HUES48 (cell line): ENCODE measurements at regions not wholly inside any gene's neighbourhood (a gene's known extent, or its start where the extent isn't known, plus 50 kb on each side); places are given as distances from the start of the nearest gene placed in this dataset.
"Not testable (repeated sequence)": the region's sequence is repeated elsewhere in the genome, so short reads cannot be mapped to it uniquely, and the experiment has no call there.

Experiments used
- H3K27ac ChIP-seq: one replicate; pipeline ENCODE4 v1.7.0; 2013; ENCODE audit warnings: low read depth, low read length, inconsistent platforms
- H3K27me3 ChIP-seq: 2 replicates; pipeline ENCODE4 v1.6.1; 2013; ENCODE audit warnings: mild to moderate bottlenecking, low read length; ENCODE audit not compliant: control insufficient read depth, insufficient read depth
- H3K36me3 ChIP-seq: 2 replicates; pipeline ENCODE4 v1.6.1; 2013; ENCODE audit warnings: low read length; ENCODE audit not compliant: control insufficient read depth, insufficient read depth
- H3K4me1 ChIP-seq: 2 replicates; pipeline ENCODE4 v1.6.1; 2013; ENCODE audit warnings: mild to moderate bottlenecking, low read length; ENCODE audit not compliant: control insufficient read depth, insufficient read depth
- H3K4me3 ChIP-seq: 2 replicates; pipeline ENCODE4 v1.5.1; 2013; ENCODE audit warnings: mild to moderate bottlenecking, low read depth, low read length
- H3K9ac ChIP-seq: 2 replicates; pipeline ENCODE4 v1.6.1; 2013; ENCODE audit warnings: mild to moderate bottlenecking, low read depth, low read length, moderate library complexity
- H3K9me3 ChIP-seq: 2 replicates; pipeline ENCODE4 v1.6.1; 2013; ENCODE audit warnings: low read length; ENCODE audit not compliant: control insufficient read depth, insufficient read depth

- not testable (repeated sequence) for H3K27me3 ChIP-seq, H3K36me3 ChIP-seq, H3K27ac ChIP-seq, H3K4me1 ChIP-seq, H3K9ac ChIP-seq, H3K4me3 ChIP-seq
- peaks cover 54% of the 10 kb centered on the region for H3K9me3 ChIP-seq
Measured at GRCh38 chrX:66794514-66794913, 155.6 kb upstream of the EDA2R start.

- Histone ChIP-seq H3K27me3 (no peaks in the 10 kb centered on the region), H3K4me1 (no peaks in the 10 kb centered on the region), H3K9me3 (peaks cover 46% of the 10 kb centered on the region), H3K4me3 (no peak overlapping the region), H3K9ac (no peak overlapping the region), H3K36me3 (no peaks in the 10 kb centered on the region), H3K27ac (no peak overlapping the region)
Measured at GRCh38 chrX:66766318-66766717, 127.4 kb upstream of the EDA2R start.

GRCh38 chrX:66760651-66761050, 121.8 kb upstream of the EDA2R start:
- H3K4me3 ChIP-seq: no peak overlapping the region
- H3K27ac ChIP-seq: no peak overlapping the region
- no peaks in the 10 kb centered on the region for H3K4me1 ChIP-seq
- no peaks in the 10 kb centered on the region for H3K27me3 ChIP-seq
- no peak overlapping the region for H3K9ac ChIP-seq
- peaks cover 31% of the 10 kb centered on the region for H3K9me3 ChIP-seq
- no peaks in the 10 kb centered on the region for H3K36me3 ChIP-seq

- H3K4me3 ChIP-seq: no peak overlapping the region
- H3K36me3 ChIP-seq: no peaks in the 10 kb centered on the region
- no peaks in the 10 kb centered on the region for H3K4me1 ChIP-seq
- H3K9me3 ChIP-seq: peaks cover 50% of the 10 kb centered on the region
- H3K9ac ChIP-seq: no peak overlapping the region
- H3K27ac ChIP-seq: no peak overlapping the region
- no peaks in the 10 kb centered on the region for H3K27me3 ChIP-seq
Measured at GRCh38 chrX:66756717-66757116, 117.8 kb upstream of the EDA2R start.

GRCh38 chrX:66751136-66751782, 112.4 kb upstream of the EDA2R start:
- Histone ChIP-seq H3K9me3 (peaks cover 52% of the 10 kb centered on the region), H3K27me3 (no peaks in the 10 kb centered on the region), H3K27ac (no peak overlapping the region), H3K4me3 (no peak overlapping the region), H3K36me3 (no peaks in the 10 kb centered on the region), H3K4me1 (no peaks in the 10 kb centered on the region), H3K9ac (no peak overlapping the region)

GRCh38 chrX:66744519-66744918, 105.6 kb upstream of the EDA2R start:
- H3K9ac ChIP-seq, H3K4me3 ChIP-seq, H3K27me3 ChIP-seq, H3K4me1 ChIP-seq, H3K27ac ChIP-seq, H3K36me3 ChIP-seq: not testable (repeated sequence)
- peaks cover 45% of the 10 kb centered on the region for H3K9me3 ChIP-seq

- H3K27me3 ChIP-seq: no peaks in the 10 kb centered on the region
- no peak overlapping the region for H3K9ac ChIP-seq
Measured at GRCh38 chrX:66731398-66731797, 92.5 kb upstream of the EDA2R start.

GRCh38 chrX:66728818-66729271, 90.0 kb upstream of the EDA2R start:
- H3K27ac ChIP-seq: peak overlapping the region; percentile 62
- H3K4me3 ChIP-seq: peak overlapping the region; percentile 85
- peak overlapping the region; percentile 84 for H3K9ac ChIP-seq
- H3K27me3 ChIP-seq: no peaks in the 10 kb centered on the region
- no peaks in the 10 kb centered on the region for H3K36me3 ChIP-seq
- H3K9me3 ChIP-seq: peaks cover 30% of the 10 kb centered on the region
- H3K4me1 ChIP-seq: no peaks in the 10 kb centered on the region

More at GRCh38 chrX:66731398-66731797, 92.5 kb upstream of the EDA2R start:
- no peaks in the 10 kb centered on the region for H3K36me3 ChIP-seq
- no peaks in the 10 kb centered on the region for H3K4me1 ChIP-seq
- no peak overlapping the region for H3K27ac ChIP-seq
- H3K9me3 ChIP-seq: peaks cover 32% of the 10 kb centered on the region
- no peak overlapping the region for H3K4me3 ChIP-seq

GRCh38 chrX:66717926-66718325, 79.0 kb upstream of the EDA2R start:
- no peaks in the 10 kb centered on the region for H3K27me3 ChIP-seq
- peaks cover 63% of the 10 kb centered on the region for H3K9me3 ChIP-seq
- H3K36me3 ChIP-seq: no peaks in the 10 kb centered on the region
- H3K4me3 ChIP-seq: no peak overlapping the region
- no peaks in the 10 kb centered on the region for H3K4me1 ChIP-seq
- no peak overlapping the region for H3K9ac ChIP-seq
- no peak overlapping the region for H3K27ac ChIP-seq

GRCh38 chrX:66698273-66699204, 59.7 kb upstream of the EDA2R start:
- H3K4me3 ChIP-seq: no peak overlapping the region
- H3K4me1 ChIP-seq: no peaks in the 10 kb centered on the region
- peaks cover 63% of the 10 kb centered on the region for H3K9me3 ChIP-seq
- H3K36me3 ChIP-seq: no peaks in the 10 kb centered on the region
- no peaks in the 10 kb centered on the region for H3K27me3 ChIP-seq
- no peak overlapping the region for H3K27ac ChIP-seq
- H3K9ac ChIP-seq: no peak overlapping the region

GRCh38 chrX:66692512-66692911, 53.6 kb upstream of the EDA2R start:
- H3K4me1 ChIP-seq, H3K27me3 ChIP-seq, H3K27ac ChIP-seq, H3K9ac ChIP-seq, H3K36me3 ChIP-seq, H3K4me3 ChIP-seq: not testable (repeated sequence)
- H3K9me3 ChIP-seq: peaks cover 43% of the 10 kb centered on the region
